ENCODE measurements at regions not wholly inside any gene's neighbourhood (a gene's known extent, or its start where the extent isn't known, plus 50 kb on each side); places are given as distances from the start of the nearest gene placed in this dataset.

DNA sequence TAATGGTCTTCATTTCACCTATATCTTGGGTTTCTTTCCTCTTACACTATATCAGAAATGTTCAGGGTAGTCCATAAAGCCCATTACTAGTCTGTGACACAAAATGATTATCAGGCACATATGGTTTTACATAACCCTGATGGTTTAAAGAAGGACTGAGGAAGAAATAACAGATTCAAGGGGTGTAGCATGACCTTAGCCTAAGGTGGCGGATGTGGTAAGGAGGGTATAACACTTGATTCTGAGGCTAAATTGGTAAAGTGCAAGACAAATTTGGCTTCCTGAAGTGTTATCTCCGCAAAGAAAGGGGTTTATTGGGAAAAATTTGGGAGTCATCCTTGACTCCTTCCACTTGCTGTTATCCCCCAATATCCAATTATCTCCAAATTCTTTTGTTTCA, 388.2 kb upstream of the RPS23 start:
- TF ChIP-seq, protein P1, sequence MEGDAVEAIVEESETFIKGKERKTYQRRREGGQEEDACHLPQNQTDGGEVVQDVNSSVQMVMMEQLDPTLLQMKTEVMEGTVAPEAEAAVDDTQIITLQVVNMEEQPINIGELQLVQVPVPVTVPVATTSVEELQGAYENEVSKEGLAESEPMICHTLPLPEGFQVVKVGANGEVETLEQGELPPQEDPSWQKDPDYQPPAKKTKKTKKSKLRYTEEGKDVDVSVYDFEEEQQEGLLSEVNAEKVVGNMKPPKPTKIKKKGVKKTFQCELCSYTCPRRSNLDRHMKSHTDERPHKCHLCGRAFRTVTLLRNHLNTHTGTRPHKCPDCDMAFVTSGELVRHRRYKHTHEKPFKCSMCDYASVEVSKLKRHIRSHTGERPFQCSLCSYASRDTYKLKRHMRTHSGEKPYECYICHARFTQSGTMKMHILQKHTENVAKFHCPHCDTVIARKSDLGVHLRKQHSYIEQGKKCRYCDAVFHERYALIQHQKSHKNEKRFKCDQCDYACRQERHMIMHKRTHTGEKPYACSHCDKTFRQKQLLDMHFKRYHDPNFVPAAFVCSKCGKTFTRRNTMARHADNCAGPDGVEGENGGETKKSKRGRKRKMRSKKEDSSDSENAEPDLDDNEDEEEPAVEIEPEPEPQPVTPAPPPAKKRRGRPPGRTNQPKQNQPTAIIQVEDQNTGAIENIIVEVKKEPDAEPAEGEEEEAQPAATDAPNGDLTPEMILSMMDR (IDR thresholded peaks at IDR 0.05; ENCODE audit: insufficient read depth, low read depth, low read length): no peak
- TF ChIP-seq EZH2 (IDR thresholded peaks at IDR 0.05; ENCODE audit: insufficient read depth, low read length): no peak
